Liver (tissue), 3 donors: ENCODE measurements at regions not wholly inside any gene's neighbourhood (a gene's known extent, or its start where the extent isn't known, plus 50 kb on each side); places are given as distances from the start of the nearest gene placed in this dataset.

Experiments used
- ATF3 ChIP-seq: IDR thresholded peaks from 2 replicates; pipeline ENCODE4 v1.6.1; 2016; ENCODE audit warnings: antibody characterized with exemption
- FOXA1 ChIP-seq: IDR thresholded peaks from 2 replicates; pipeline ENCODE4 v1.6.1; 2016; ENCODE audit warnings: antibody characterized with exemption
- MAX ChIP-seq: IDR thresholded peaks from 2 replicates; pipeline ENCODE4 v1.6.1; 2016; ENCODE audit warnings: antibody characterized with exemption
- RAD21 ChIP-seq, 2 donors: IDR thresholded peaks; 2 replicates each; pipeline ENCODE4 v1.6.1; 2016; ENCODE audit warnings: antibody characterized with exemption in 2 of 2, mild to moderate bottlenecking in 2 of 2
- RXRA ChIP-seq, 2 donors: IDR thresholded peaks; 2 replicates each; pipeline ENCODE4 v1.6.1; 2017 to 2018; ENCODE audit warnings: antibody characterized with exemption in 2 of 2, mild to moderate bottlenecking in 1 of 2
- SP1 ChIP-seq: IDR thresholded peaks from 2 replicates; pipeline ENCODE4 v1.6.1; 2018; ENCODE audit warnings: antibody characterized with exemption, mild to moderate bottlenecking
- TAF1 ChIP-seq: conservative IDR thresholded peaks from 2 replicates; pipeline ENCODE4 v1.6.1; 2016; ENCODE audit warnings: antibody characterized with exemption, mild to moderate bottlenecking
- YY1 ChIP-seq: IDR thresholded peaks from 2 replicates; pipeline ENCODE4 v1.6.1; 2016; ENCODE audit warnings: antibody characterized with exemption, mild to moderate bottlenecking
- TF ChIP-seq, protein P1 (sequence below): IDR thresholded peaks from 2 replicates; pipeline ENCODE4 v1.6.1; 2016; ENCODE audit warnings: antibody characterized with exemption, mild to moderate bottlenecking
- TF ChIP-seq, protein P2 (sequence below): fragments of 150-350 bp; IDR thresholded peaks from 2 replicates; pipeline ENCODE4 v1.5.1; 2017; ENCODE audit warnings: improper control_type of control experiment, low read depth, low read length; ENCODE audit not compliant: missing input control
- TF ChIP-seq, protein P3 (sequence below): IDR thresholded peaks from 2 replicates; pipeline ENCODE4 v1.6.1; 2016; ENCODE audit warnings: antibody characterized with exemption
- donor health status: healthy.
- donor health status: healthy.

- TF ChIP-seq TAF1, result no peak
- TF ChIP-seq, protein P1, sequence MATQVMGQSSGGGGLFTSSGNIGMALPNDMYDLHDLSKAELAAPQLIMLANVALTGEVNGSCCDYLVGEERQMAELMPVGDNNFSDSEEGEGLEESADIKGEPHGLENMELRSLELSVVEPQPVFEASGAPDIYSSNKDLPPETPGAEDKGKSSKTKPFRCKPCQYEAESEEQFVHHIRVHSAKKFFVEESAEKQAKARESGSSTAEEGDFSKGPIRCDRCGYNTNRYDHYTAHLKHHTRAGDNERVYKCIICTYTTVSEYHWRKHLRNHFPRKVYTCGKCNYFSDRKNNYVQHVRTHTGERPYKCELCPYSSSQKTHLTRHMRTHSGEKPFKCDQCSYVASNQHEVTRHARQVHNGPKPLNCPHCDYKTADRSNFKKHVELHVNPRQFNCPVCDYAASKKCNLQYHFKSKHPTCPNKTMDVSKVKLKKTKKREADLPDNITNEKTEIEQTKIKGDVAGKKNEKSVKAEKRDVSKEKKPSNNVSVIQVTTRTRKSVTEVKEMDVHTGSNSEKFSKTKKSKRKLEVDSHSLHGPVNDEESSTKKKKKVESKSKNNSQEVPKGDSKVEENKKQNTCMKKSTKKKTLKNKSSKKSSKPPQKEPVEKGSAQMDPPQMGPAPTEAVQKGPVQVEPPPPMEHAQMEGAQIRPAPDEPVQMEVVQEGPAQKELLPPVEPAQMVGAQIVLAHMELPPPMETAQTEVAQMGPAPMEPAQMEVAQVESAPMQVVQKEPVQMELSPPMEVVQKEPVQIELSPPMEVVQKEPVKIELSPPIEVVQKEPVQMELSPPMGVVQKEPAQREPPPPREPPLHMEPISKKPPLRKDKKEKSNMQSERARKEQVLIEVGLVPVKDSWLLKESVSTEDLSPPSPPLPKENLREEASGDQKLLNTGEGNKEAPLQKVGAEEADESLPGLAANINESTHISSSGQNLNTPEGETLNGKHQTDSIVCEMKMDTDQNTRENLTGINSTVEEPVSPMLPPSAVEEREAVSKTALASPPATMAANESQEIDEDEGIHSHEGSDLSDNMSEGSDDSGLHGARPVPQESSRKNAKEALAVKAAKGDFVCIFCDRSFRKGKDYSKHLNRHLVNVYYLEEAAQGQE, result no peak
- TF ChIP-seq, protein P2, sequence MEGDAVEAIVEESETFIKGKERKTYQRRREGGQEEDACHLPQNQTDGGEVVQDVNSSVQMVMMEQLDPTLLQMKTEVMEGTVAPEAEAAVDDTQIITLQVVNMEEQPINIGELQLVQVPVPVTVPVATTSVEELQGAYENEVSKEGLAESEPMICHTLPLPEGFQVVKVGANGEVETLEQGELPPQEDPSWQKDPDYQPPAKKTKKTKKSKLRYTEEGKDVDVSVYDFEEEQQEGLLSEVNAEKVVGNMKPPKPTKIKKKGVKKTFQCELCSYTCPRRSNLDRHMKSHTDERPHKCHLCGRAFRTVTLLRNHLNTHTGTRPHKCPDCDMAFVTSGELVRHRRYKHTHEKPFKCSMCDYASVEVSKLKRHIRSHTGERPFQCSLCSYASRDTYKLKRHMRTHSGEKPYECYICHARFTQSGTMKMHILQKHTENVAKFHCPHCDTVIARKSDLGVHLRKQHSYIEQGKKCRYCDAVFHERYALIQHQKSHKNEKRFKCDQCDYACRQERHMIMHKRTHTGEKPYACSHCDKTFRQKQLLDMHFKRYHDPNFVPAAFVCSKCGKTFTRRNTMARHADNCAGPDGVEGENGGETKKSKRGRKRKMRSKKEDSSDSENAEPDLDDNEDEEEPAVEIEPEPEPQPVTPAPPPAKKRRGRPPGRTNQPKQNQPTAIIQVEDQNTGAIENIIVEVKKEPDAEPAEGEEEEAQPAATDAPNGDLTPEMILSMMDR, result no peak
- TF ChIP-seq SP1, result no peak
- TF ChIP-seq, protein P3, sequence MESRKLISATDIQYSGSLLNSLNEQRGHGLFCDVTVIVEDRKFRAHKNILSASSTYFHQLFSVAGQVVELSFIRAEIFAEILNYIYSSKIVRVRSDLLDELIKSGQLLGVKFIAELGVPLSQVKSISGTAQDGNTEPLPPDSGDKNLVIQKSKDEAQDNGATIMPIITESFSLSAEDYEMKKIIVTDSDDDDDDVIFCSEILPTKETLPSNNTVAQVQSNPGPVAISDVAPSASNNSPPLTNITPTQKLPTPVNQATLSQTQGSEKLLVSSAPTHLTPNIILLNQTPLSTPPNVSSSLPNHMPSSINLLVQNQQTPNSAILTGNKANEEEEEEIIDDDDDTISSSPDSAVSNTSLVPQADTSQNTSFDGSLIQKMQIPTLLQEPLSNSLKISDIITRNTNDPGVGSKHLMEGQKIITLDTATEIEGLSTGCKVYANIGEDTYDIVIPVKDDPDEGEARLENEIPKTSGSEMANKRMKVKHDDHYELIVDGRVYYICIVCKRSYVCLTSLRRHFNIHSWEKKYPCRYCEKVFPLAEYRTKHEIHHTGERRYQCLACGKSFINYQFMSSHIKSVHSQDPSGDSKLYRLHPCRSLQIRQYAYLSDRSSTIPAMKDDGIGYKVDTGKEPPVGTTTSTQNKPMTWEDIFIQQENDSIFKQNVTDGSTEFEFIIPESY, result no peak
- no peak for TF ChIP-seq ATF3
- no peak for TF ChIP-seq RXRA (IDR thresholded peaks at IDR 0.05)
- no peak for TF ChIP-seq RAD21 (IDR thresholded peaks at IDR 0.05)
- TF ChIP-seq MAX, result no peak
- TF ChIP-seq FOXA1, result no peak
- no peak for TF ChIP-seq YY1
Observed at GRCh38 chr12:67096533-67097318, 172.4 kb upstream of the CAND1 start.
